Omental fat pad (tissue), 3 donors: ENCODE measurements at regions not wholly inside any gene's neighbourhood (a gene's known extent, or its start where the extent isn't known, plus 50 kb on each side); places are given as distances from the start of the nearest gene placed in this dataset.

ENCODE experiments used
- ATAC-seq: fragments of 150-250 bp; one replicate; pipeline ENCODE4 v1.9.1; 2016; ENCODE audit warnings: mild to moderate bottlenecking, moderate library complexity; ENCODE audit not compliant: low FRiP score
- DNase-seq: peaks from one replicate; pipeline ENCODE4 v3.0.0-alpha.2; 2019; ENCODE audit warnings: low spot score
- TF ChIP-seq, protein P1 (sequence below), 3 donors: fragments of 450-650 bp; IDR thresholded peaks; one replicate each; pipeline ENCODE4 v1.5.1; 2016 to 2017; ENCODE audit warnings: antibody characterized with exemption in 3 of 3, mild to moderate bottlenecking in 3 of 3, moderate library complexity in 2 of 3

- TF ChIP-seq, protein P1, sequence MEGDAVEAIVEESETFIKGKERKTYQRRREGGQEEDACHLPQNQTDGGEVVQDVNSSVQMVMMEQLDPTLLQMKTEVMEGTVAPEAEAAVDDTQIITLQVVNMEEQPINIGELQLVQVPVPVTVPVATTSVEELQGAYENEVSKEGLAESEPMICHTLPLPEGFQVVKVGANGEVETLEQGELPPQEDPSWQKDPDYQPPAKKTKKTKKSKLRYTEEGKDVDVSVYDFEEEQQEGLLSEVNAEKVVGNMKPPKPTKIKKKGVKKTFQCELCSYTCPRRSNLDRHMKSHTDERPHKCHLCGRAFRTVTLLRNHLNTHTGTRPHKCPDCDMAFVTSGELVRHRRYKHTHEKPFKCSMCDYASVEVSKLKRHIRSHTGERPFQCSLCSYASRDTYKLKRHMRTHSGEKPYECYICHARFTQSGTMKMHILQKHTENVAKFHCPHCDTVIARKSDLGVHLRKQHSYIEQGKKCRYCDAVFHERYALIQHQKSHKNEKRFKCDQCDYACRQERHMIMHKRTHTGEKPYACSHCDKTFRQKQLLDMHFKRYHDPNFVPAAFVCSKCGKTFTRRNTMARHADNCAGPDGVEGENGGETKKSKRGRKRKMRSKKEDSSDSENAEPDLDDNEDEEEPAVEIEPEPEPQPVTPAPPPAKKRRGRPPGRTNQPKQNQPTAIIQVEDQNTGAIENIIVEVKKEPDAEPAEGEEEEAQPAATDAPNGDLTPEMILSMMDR (IDR thresholded peaks at IDR 0.05), result no peak
- no peak for DNase-seq
- no peak for ATAC-seq
These were observed 198.9 kb downstream of the LRATD1 start for GRCh38 chr2:14831458-14831857.

- TF ChIP-seq, protein P1 (IDR thresholded peaks at IDR 0.05), result no peak
- ATAC-seq (no peak), DNase-seq (no peak)
These were observed 211.1 kb downstream of the LRATD1 start for GRCh38 chr2:14843507-14844204.

DNA sequence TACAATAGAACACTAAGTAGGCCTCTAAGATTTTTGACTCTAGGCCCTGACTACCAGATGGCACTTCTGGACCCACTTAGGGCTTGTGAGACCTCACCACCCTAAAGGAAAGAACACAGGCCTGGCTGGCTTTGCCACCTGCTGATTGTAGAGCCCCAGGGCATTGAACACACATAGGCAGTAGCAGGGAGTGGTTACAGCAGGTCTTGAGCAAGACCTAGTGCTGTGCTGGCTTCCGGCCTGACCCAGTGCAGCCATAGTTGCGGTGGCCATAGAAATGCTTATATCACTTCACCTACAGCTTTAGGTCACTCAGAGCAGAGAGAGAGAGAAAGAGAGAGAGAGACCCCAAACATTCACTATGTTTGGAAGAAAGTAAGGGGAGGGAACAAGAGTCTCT is 223.2 kb downstream of the LRATD1 start:
- no peak for ATAC-seq
- no peak for DNase-seq
- TF ChIP-seq, protein P1 (IDR thresholded peaks at IDR 0.05), result no peak

DNA sequence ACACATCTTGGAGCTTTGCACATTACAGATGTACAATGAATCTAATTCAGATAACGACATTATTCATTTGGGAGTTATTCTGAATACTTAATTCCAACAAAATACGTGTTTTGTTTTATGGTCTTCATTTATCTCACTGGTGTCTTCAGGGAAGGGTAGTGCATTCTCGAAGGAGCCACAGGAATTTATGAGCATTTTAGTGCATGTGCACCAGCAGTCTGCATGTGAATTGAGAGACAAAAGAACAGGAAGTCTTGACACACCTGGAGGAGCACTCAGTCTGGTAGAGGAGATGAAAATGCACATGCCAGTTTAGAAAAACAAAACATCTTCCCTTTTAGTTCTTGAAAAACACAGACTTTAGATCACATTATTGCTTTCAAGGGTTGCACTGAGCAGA is 228.7 kb downstream of the LRATD1 start:
- DNase-seq, result no peak
- TF ChIP-seq, protein P1 (IDR thresholded peaks at IDR 0.05), result no peak
- ATAC-seq, result no peak

- DNase-seq (no peak), ATAC-seq (no peak)
- TF ChIP-seq, protein P1 (IDR thresholded peaks at IDR 0.05), result no peak
These were observed 234.3 kb downstream of the LRATD1 start for GRCh38 chr2:14866736-14867352.

- DNase-seq, result no peak
- TF ChIP-seq, protein P1 (IDR thresholded peaks at IDR 0.05), result no peak
- ATAC-seq, result no peak
These were observed 235.3 kb downstream of the LRATD1 start for GRCh38 chr2:14867853-14868252.

DNA sequence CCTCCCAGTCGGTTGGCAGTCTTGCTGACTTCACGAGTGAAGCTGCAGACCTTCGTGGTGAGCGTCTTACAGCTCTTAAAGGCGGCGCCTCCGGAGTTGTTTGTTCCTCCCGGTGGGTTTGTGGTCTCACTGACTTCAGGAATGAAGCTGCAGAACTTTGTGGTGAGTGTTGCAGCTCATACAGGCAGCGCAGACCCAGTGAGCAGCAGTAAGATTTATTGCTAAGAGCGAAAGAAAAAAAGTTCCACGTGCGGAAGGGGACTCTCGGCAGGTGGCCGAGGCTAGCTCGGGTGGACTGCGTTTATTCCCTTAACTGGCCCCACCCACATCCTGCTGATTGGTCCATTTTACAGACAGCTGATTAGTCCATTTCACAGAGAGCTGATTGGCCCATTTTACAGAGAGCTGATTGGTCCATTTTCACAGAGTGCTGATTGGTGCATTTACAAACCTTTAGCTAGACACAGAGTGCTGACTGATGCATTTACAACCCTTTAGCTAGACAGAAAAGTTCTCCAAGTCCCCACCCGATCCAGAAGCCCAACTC is 240.3 kb downstream of the LRATD1 start:
- no peak for DNase-seq
- no peak for ATAC-seq
- TF ChIP-seq, protein P1 (IDR thresholded peaks at IDR 0.05), result no peak
